Endothelial cell of umbilical vein (primary cell): ENCODE measurements at regions not wholly inside any gene's neighbourhood (a gene's known extent, or its start where the extent isn't known, plus 50 kb on each side); places are given as distances from the start of the nearest gene placed in this dataset.

Source experiments
- BruUV-seq: library from RNA; stranded (reverse); fragments of 400-500 nt; replicated peaks from 2 replicates; lab custom pipeline; 2021; lab: Mats Ljungman, UMichigan
- CTCF ChIA-PET: fragments of 300-600, 350-600 bp; sonication (Branson Sonifier 250); formaldehyde crosslinking; loops from one replicate; lab custom pipeline; 2021; ENCODE audit warnings: antibody characterized with exemption, inconsistent platforms; lab: Charles Lee
- POLR2A ChIA-PET: fragments of 300-600, 350-600 bp; sonication (Branson Sonifier 250); formaldehyde crosslinking; loops from one replicate; lab custom pipeline; 2021; ENCODE audit warnings: antibody characterized with exemption, inconsistent platforms; lab: Charles Lee
- DNase-seq: peaks from one replicate; pipeline ENCODE4 v3.0.0-alpha.2; 2011; ENCODE audit warnings: low read depth, low spot score
- FAIRE-seq: peaks from 2 replicates; lab custom pipeline; 2011; peaks lifted over from hg19 to GRCh38; lab: Jason Lieb, UNC
- H2AFZ ChIP-seq: 2 replicates; pipeline ENCODE4 v1.6.0; 2012; ENCODE audit warnings: low read depth, low read length, control low read depth, inconsistent platforms
- H3K27ac ChIP-seq: 2 replicates; pipeline ENCODE4 v1.5.1; 2011; ENCODE audit warnings: low read depth, mild to moderate bottlenecking, control low read depth, low read length, moderate library complexity; ENCODE audit not compliant: insufficient read depth
- H3K27me3 ChIP-seq, 2 experiments: 2 replicates each; pipeline versions ENCODE4 v1.6.0 to v1.6.1; 2011; ENCODE audit warnings: low read length in 2 of 2, mixed read lengths in 1 of 2; ENCODE audit not compliant: control insufficient read depth in 2 of 2, insufficient read depth in 2 of 2
- H3K36me3 ChIP-seq, 2 experiments: 2 replicates in 1 of 2; 3 replicates in 1 of 2; pipeline ENCODE4 v1.5.1; 2011; ENCODE audit warnings: low read length in 2 of 2, mild to moderate bottlenecking in 1 of 2, moderate library complexity in 1 of 2; ENCODE audit not compliant: control insufficient read depth in 2 of 2, insufficient read depth in 2 of 2; ENCODE audit errors: extremely low read depth in 1 of 2
- H3K4me1 ChIP-seq: 3 replicates; pipeline ENCODE4 v1.5.1; 2011; ENCODE audit warnings: mild to moderate bottlenecking, low read length; ENCODE audit not compliant: control insufficient read depth, insufficient read depth; ENCODE audit errors: extremely low read depth
- H3K4me2 ChIP-seq: 2 replicates; pipeline ENCODE4 v1.6.1; 2011; ENCODE audit warnings: low read length, control low read depth, mixed read lengths; ENCODE audit not compliant: insufficient read depth
- H3K4me3 ChIP-seq, 3 experiments: fragments of 200-600 bp in 1 of 3; sonication (generic), shearing (Covaris generic) in 1 of 3; replicated peaks in 1 of 3; 2 replicates each; pipeline ENCODE4 v1.5.1; 2011 to 2016; ENCODE audit warnings: control low read depth in 3 of 3, low read length in 3 of 3, mild to moderate bottlenecking in 2 of 3, inconsistent platforms in 1 of 3, low read depth in 1 of 3, moderate library complexity in 1 of 3; ENCODE audit not compliant: insufficient read depth in 1 of 3
- H3K79me2 ChIP-seq: 2 replicates; pipeline ENCODE4 v1.6.0; 2012; ENCODE audit warnings: low read length, inconsistent platforms; ENCODE audit not compliant: control insufficient read depth, insufficient read depth
- H3K9ac ChIP-seq: replicated peaks from 2 replicates; pipeline ENCODE3; 2011; ENCODE audit warnings: low read length, control low read depth; ENCODE audit not compliant: insufficient read depth; ENCODE audit errors: extremely low read depth
- H3K9me1 ChIP-seq: replicated peaks from 3 replicates; pipeline ENCODE4 v1.6.0; 2011; ENCODE audit warnings: mild to moderate bottlenecking, low read length; ENCODE audit not compliant: control insufficient read depth, insufficient read depth; ENCODE audit errors: extremely low read depth
- H3K9me3 ChIP-seq: replicated peaks from 2 replicates; pipeline ENCODE4 v1.5.1; 2012; ENCODE audit warnings: low read length, inconsistent platforms; ENCODE audit not compliant: control insufficient read depth, insufficient read depth
- H4K20me1 ChIP-seq: replicated peaks from 2 replicates; pipeline ENCODE3; 2011; ENCODE audit warnings: mild to moderate bottlenecking, low read length; ENCODE audit not compliant: control insufficient read depth, insufficient read depth; ENCODE audit errors: extremely low read depth
- CTCF ChIP-seq, 2 donors: IDR thresholded peaks; 1 replicate in 1 of 2; 2 replicates in 1 of 2; pipeline ENCODE4 v1.5.1; 2011; ENCODE audit warnings: low read length in 2 of 2, mild to moderate bottlenecking in 2 of 2, moderate library complexity in 2 of 2, control low read depth in 1 of 2, inconsistent platforms in 1 of 2, low read depth in 1 of 2; ENCODE audit not compliant: insufficient read depth in 1 of 2; ENCODE audit errors: extremely low read depth in 1 of 2
- EZH2 ChIP-seq: IDR thresholded peaks from 2 replicates; pipeline ENCODE4 v1.6.1; 2012; ENCODE audit warnings: borderline replicate concordance, low read depth, mild to moderate bottlenecking, moderate library complexity, low read length, inconsistent platforms; ENCODE audit not compliant: severe bottlenecking
- FOS ChIP-seq: IDR thresholded peaks from 2 replicates; pipeline ENCODE4 v1.6.1; 2011; ENCODE audit warnings: mild to moderate bottlenecking, low read length, moderate library complexity, borderline replicate concordance; ENCODE audit not compliant: insufficient read depth
- GATA2 ChIP-seq: IDR thresholded peaks from 2 replicates; pipeline ENCODE4 v1.7.0; 2011; ENCODE audit warnings: low read depth, mild to moderate bottlenecking, moderate library complexity, mixed read lengths, low read length; ENCODE audit not compliant: insufficient read length, insufficient read depth
- JUN ChIP-seq: IDR thresholded peaks from 2 replicates; pipeline ENCODE4 v1.6.1; 2011; ENCODE audit warnings: borderline replicate concordance, low read depth; ENCODE audit not compliant: insufficient read length, insufficient read depth
- MAX ChIP-seq: IDR thresholded peaks from 2 replicates; pipeline ENCODE4 v1.6.1; 2011; ENCODE audit not compliant: insufficient read depth, insufficient read length
- MYC ChIP-seq: IDR thresholded peaks from one replicate; pipeline ENCODE4 v1.6.1; 2011; ENCODE audit warnings: mild to moderate bottlenecking, low read depth, low read length
- POLR2A ChIP-seq: IDR thresholded peaks from 2 replicates; pipeline ENCODE4 v1.6.1; 2012; ENCODE audit warnings: low read depth, mild to moderate bottlenecking, control low read depth, low read length
- POLR2AphosphoS5 ChIP-seq: IDR thresholded peaks from 2 replicates; pipeline ENCODE4 v1.6.1; 2012; ENCODE audit warnings: low read depth, mild to moderate bottlenecking, control low read depth, low read length, moderate library complexity; ENCODE audit not compliant: insufficient read depth
- dilution Hi-C: fragments of 300-500 bp; cut with MboI; formaldehyde crosslinking; loops from one replicate; pipeline ENCODE4 v1.15.0; 2019; ENCODE audit warnings: low sequenced_read_pairs; ENCODE audit not compliant: extremely low pct_ligation_motif_present
- intact Hi-C: fragments of 100-400 bp; cut with micrococcal nuclease; formaldehyde crosslinking; loops from one replicate; pipeline ENCODE4 v1.10.0; 2022

- Histone ChIP-seq H3K27me3 (no peaks in the 10 kb centered on the region), H3K4me3 (no peak overlapping the region), H3K4me2 (no peak overlapping the region), H3K79me2 (no peaks in the 10 kb centered on the region), H4K20me1 (no peaks in the 10 kb centered on the region), H3K9ac (no peak overlapping the region), H3K27ac (no peak overlapping the region), H2AFZ (no peak overlapping the region), H3K9me3 (no peaks in the 10 kb centered on the region), H3K4me1 (peaks cover 31% of the 10 kb centered on the region), H3K36me3 (no peaks in the 10 kb centered on the region), H3K9me1 (no peaks in the 10 kb centered on the region)
- dilution Hi-C loops: no loop called here
- BruUV-seq: no TSS peak
- intact Hi-C loops: no loop called here
- DNase-seq (no peak), FAIRE-seq (no peak)
- POLR2A ChIA-PET: no interaction called here
- CTCF ChIA-PET: interaction anchor here (1.2 to 9.9 kb wide), 2 partner anchors 31 to 32 kb away, joined by 3 to 128 read pairs; no protein-coding TSS in a partner anchor
- TF ChIP-seq POLR2A: no peak
- TF ChIP-seq MAX: no peak
- TF ChIP-seq EZH2: no peak
- TF ChIP-seq GATA2: no peak
- no peak for TF ChIP-seq POLR2AphosphoS5
These were observed 291.4 kb downstream of the SEC14L1 start for GRCh38 chr17:77432034-77432661.

GRCh38 chr17:77432742-77433141 is 292.0 kb downstream of the SEC14L1 start:
- DNase-seq (no peak), FAIRE-seq (no peak)
- CTCF ChIA-PET: interaction anchor here (1.2 kb wide), 1 partner anchor 31 kb away, joined by 3 read pairs; no protein-coding TSS in a partner anchor
- Histone ChIP-seq H3K27ac (no peak overlapping the region), H3K4me3 (no peak overlapping the region), H2AFZ (no peak overlapping the region), H3K36me3 (no peaks in the 10 kb centered on the region), H3K4me2 (no peak overlapping the region), H3K79me2 (no peaks in the 10 kb centered on the region), H3K9ac (no peak overlapping the region), H3K4me1 (peaks cover 26% of the 10 kb centered on the region), H4K20me1 (no peaks in the 10 kb centered on the region), H3K9me1 (no peaks in the 10 kb centered on the region), H3K27me3 (no peaks in the 10 kb centered on the region), H3K9me3 (no peaks in the 10 kb centered on the region)
- POLR2A ChIA-PET: no interaction called here
- no TSS peak for BruUV-seq
- intact Hi-C loops (no loop called here), dilution Hi-C loops (no loop called here)
- no peak for TF ChIP-seq CTCF (IDR thresholded peaks at IDR 0.05; ENCODE audit: extremely low read depth in 1 of 2, insufficient read depth in 1 of 2, low read depth in 1 of 2, low read length in 2 of 2)
- no peak for TF ChIP-seq MAX
- TF ChIP-seq POLR2A: no peak
- no peak for TF ChIP-seq POLR2AphosphoS5
- TF ChIP-seq JUN: no peak
- TF ChIP-seq GATA2: no peak
- TF ChIP-seq FOS: no peak
- no peak for TF ChIP-seq MYC
- no peak for TF ChIP-seq EZH2
